Pancreas (tissue), 10 donors: ENCODE measurements at regions not wholly inside any gene's neighbourhood (a gene's known extent, or its start where the extent isn't known, plus 50 kb on each side); places are given as distances from the start of the nearest gene placed in this dataset.

ENCODE experiments used
- ATAC-seq, 4 donors: fragments of 200-7000 bp; cut with Tn5 transposase; one replicate each; pipeline versions ENCODE4 v1.8.0 to v1.9.1; 2020; ENCODE audit warnings: mild to moderate bottlenecking in 4 of 4, moderate library complexity in 4 of 4
- DNase-seq, 6 donors: peaks; one replicate each; pipeline ENCODE4 v3.0.0-alpha.2; 2020
- FAIRE-seq: peaks from 2 replicates; lab custom pipeline; 2012; peaks lifted over from hg19 to GRCh38; lab: Jason Lieb, UNC
- H3K27ac ChIP-seq, 4 donors: fragments of 200-600 bp; sonication (generic); 1 replicate in 3 of 4; 2 replicates in 1 of 4; pipeline versions ENCODE4 v1.5.0 to v1.8.0; 2020
- H3K27me3 ChIP-seq, 4 donors: fragments of 200-600 bp; one replicate each; pipeline ENCODE4 v1.8.0; 2021
- H3K36me3 ChIP-seq, 3 donors: fragments of 200-600 bp; sonication (generic) in 1 of 3; one replicate each; pipeline versions ENCODE4 v1.5.0 to v1.8.0; 2020 to 2021
- H3K4me1 ChIP-seq, 3 donors: fragments of 200-600 bp; one replicate each; pipeline ENCODE4 v1.8.0; 2021
- H3K4me3 ChIP-seq, 4 donors: fragments of 200-600 bp; sonication (generic) in 2 of 4; one replicate each; pipeline versions ENCODE4 v1.5.0 to v1.8.0; 2020 to 2021
- H3K9me3 ChIP-seq, 4 donors: fragments of 200-600 bp; one replicate each; pipeline ENCODE4 v1.8.0; 2021
- WGBS, 2 donors: extraction: QIAGEN DNeasy Blood & Tissue Kit; methylation state at CpG; one replicate each; pipeline ENCODE4 v1.1.7; 2013; 5-methylcytosine and 5-hydroxymethylcytosine counted together
- intact Hi-C, 3 donors: fragments of 100-400 bp; cut with DNase I; formaldehyde crosslinking; loops; one replicate each; pipeline versions ENCODE4 v1.11.1 to v1.14.2; 2022
- TF ChIP-seq, protein P1 (sequence below), 4 donors: fragments of 200-600 bp; sonication (generic) in 3 of 4; IDR thresholded peaks; one replicate each; pipeline versions ENCODE4 v1.5.0 to v1.8.0; 2021; ENCODE audit warnings: antibody characterized with exemption in 4 of 4
- donor health status: healthy with polysubstance abuse.
- donor health status: DM: no; HTN: no; CAD: no; lungs with moderate emphysema.
- donor health status: DM: no; HTN: no; CAD: no.
- donor health status: control.
- donor health status: control.
- donor health status: Bipolar disorder and iron deficiency.
- donor health status: DM: yes; HTN: yes; CAD: no.
- donor health status: DM: no; HTN: no; CAD: no.
- donor health status: DM: no; HTN: no; CAD: no.
- donor health status: DM: yes; HTN: yes; CAD: no.

- 86 to 96% methylated on average over 1 of the region's 1 CpG for WGBS, 2 donors
- Histone ChIP-seq H3K27ac (no peak overlapping the region), H3K4me3 (no peak overlapping the region), H3K27me3 (no peaks in the 10 kb centered on the region), H3K4me1 (no peaks in the 10 kb centered on the region), H3K9me3 (no peaks in the 10 kb centered on the region), H3K36me3 (no peaks in the 10 kb centered on the region)
- DNase-seq (no peak), FAIRE-seq (no peak), ATAC-seq (no peak)
- intact Hi-C loops = no loop called here
- TF ChIP-seq, protein P1, sequence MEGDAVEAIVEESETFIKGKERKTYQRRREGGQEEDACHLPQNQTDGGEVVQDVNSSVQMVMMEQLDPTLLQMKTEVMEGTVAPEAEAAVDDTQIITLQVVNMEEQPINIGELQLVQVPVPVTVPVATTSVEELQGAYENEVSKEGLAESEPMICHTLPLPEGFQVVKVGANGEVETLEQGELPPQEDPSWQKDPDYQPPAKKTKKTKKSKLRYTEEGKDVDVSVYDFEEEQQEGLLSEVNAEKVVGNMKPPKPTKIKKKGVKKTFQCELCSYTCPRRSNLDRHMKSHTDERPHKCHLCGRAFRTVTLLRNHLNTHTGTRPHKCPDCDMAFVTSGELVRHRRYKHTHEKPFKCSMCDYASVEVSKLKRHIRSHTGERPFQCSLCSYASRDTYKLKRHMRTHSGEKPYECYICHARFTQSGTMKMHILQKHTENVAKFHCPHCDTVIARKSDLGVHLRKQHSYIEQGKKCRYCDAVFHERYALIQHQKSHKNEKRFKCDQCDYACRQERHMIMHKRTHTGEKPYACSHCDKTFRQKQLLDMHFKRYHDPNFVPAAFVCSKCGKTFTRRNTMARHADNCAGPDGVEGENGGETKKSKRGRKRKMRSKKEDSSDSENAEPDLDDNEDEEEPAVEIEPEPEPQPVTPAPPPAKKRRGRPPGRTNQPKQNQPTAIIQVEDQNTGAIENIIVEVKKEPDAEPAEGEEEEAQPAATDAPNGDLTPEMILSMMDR (IDR thresholded peaks at IDR 0.05) = no peak
Measured at GRCh38 chr4:166229799-166230198, 356.8 kb downstream of the TLL1 start.

DNA sequence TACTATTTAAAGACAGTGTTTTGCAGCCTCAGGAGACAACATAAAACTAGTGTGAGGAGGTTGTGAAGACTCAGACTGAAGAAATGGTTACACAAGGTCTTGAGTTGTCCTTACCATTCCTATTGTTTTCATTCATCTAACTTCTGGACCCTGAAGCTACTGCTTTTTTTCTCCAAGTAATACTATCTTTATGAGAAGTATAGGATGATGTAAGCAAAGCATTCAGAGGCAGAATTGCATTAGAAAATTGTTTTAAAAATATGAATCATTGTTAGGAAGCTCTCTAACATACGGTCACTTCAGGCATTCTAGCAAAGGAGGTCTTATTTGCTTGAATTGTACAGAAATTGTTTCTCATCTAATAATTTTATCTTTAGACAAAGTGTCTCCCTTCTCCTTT lies 357.8 kb downstream of the TLL1 start:
- DNase-seq = no peak
- 51 to 72% methylated on average over 1 of the region's 1 CpG for WGBS, 2 donors
- Histone ChIP-seq H3K36me3 (no peaks in the 10 kb centered on the region), H3K27me3 (no peaks in the 10 kb centered on the region), H3K4me3 (no peak overlapping the region), H3K4me1 (no peaks in the 10 kb centered on the region), H3K27ac (no peak overlapping the region), H3K9me3 (no peaks in the 10 kb centered on the region)
- FAIRE-seq = no peak
- intact Hi-C loops = no loop called here
- TF ChIP-seq, protein P1 (IDR thresholded peaks at IDR 0.05) = no peak
- no peak for ATAC-seq

GRCh38 chr4:166239354-166239753 lies 366.3 kb downstream of the TLL1 start:
- H3K9me3 ChIP-seq = no peaks in the 10 kb centered on the region
- TF ChIP-seq, protein P1 (IDR thresholded peaks at IDR 0.05) = no peak
- intact Hi-C loops = no loop called here
- H3K36me3 ChIP-seq = no peaks in the 10 kb centered on the region
- WGBS, 2 donors = 58 to 71% methylated on average over 4 of the region's 4 CpGs
- H3K27ac ChIP-seq = no peak overlapping the region
- no peaks in the 10 kb centered on the region for H3K27me3 ChIP-seq
- H3K4me1 ChIP-seq = no peaks in the 10 kb centered on the region
- H3K4me3 ChIP-seq = no peak overlapping the region
- ATAC-seq = no peak
- no peak for DNase-seq
- no peak for FAIRE-seq

GRCh38 chr4:166252487-166253402 lies 379.7 kb downstream of the TLL1 start:
- FAIRE-seq (no peak), DNase-seq (no peak), ATAC-seq (no peak)
- no peaks in the 10 kb centered on the region for H3K36me3 ChIP-seq
- H3K9me3 ChIP-seq = no peaks in the 10 kb centered on the region
- 55 to 66% methylated on average over 4 of the region's 4 CpGs for WGBS, 2 donors
- no peaks in the 10 kb centered on the region for H3K4me1 ChIP-seq
- no peak overlapping the region for H3K4me3 ChIP-seq
- no peak overlapping the region for H3K27ac ChIP-seq
- TF ChIP-seq, protein P1 (IDR thresholded peaks at IDR 0.05) = no peak
- intact Hi-C loops = no loop called here
- H3K27me3 ChIP-seq = no peaks in the 10 kb centered on the region

DNA sequence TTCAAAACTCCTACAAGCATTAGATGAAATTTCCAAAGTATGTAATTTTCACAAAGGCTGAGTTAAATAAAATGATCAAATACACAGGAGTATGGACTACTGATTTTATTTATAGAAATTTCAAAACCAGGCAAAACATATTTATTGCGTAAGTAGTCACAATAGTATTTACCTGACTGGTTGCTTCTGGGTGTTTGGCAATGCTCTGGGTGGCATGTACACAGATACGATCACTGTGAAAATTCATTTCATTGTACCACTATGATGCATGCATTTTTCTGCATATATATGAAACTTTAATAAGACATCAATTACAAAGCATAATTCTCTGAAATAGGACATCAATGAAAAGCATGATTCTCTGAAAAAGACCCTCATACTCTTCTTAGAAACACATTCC lies 384.2 kb downstream of the TLL1 start:
- no peak for ATAC-seq
- no peak for DNase-seq
- H3K4me1 ChIP-seq = no peaks in the 10 kb centered on the region
- 69 to 78% methylated on average over 2 of the region's 2 CpGs for WGBS, 2 donors
- no peaks in the 10 kb centered on the region for H3K27me3 ChIP-seq
- TF ChIP-seq, protein P1 (IDR thresholded peaks at IDR 0.05) = no peak
- no peaks in the 10 kb centered on the region for H3K9me3 ChIP-seq
- H3K36me3 ChIP-seq = no peaks in the 10 kb centered on the region
- intact Hi-C loops = no loop called here
- H3K4me3 ChIP-seq = no peak overlapping the region
- H3K27ac ChIP-seq = no peak overlapping the region
- FAIRE-seq = no peak
